DMS114 treated with DMSO at 0.1 percent for 48 hours (cell line): ENCODE measurements at regions not wholly inside any gene's neighbourhood (a gene's known extent, or its start where the extent isn't known, plus 50 kb on each side); places are given as distances from the start of the nearest gene placed in this dataset.
"Not testable (repeated sequence)": the region's sequence is repeated elsewhere in the genome, so short reads cannot be mapped to it uniquely, and the experiment has no call there.

Experiments used
- DNase-seq: peaks from one replicate; lab custom pipeline; 2025; ENCODE audit not compliant: unreplicated experiment; lab: John Stamatoyannopoulos, UW

GRCh38 chr6:120526576-120526975 lies 807.7 kb downstream of the TBC1D32 start:
- no peak for DNase-seq

GRCh38 chr6:120514544-120514943 lies 819.7 kb downstream of the TBC1D32 start:
- DNase-seq, result no peak

- no peak for DNase-seq
Measured at GRCh38 chr6:120511712-120512111, 822.6 kb downstream of the TBC1D32 start.

GRCh38 chr6:120498711-120499110 lies 835.6 kb downstream of the TBC1D32 start:
- DNase-seq, result no peak

- no peak for DNase-seq
Measured at GRCh38 chr6:120496661-120497060, 837.6 kb downstream of the TBC1D32 start.

- no peak for DNase-seq
Measured at GRCh38 chr6:120493505-120493904, 840.8 kb downstream of the TBC1D32 start.

- DNase-seq, result no peak
Measured at GRCh38 chr6:120489941-120490340, 844.3 kb downstream of the TBC1D32 start.

GRCh38 chr6:120484146-120484545 lies 850.1 kb downstream of the TBC1D32 start:
- DNase-seq, result no peak

- DNase-seq, result no peak
Measured at GRCh38 chr6:120478650-120479049, 855.6 kb downstream of the TBC1D32 start.

- no peak for DNase-seq
Measured at GRCh38 chr6:120473804-120474203, 860.5 kb downstream of the TBC1D32 start.

- no peak for DNase-seq
Measured at GRCh38 chr6:120468486-120468885, 865.8 kb downstream of the TBC1D32 start.

GRCh38 chr6:120451508-120451907 lies 882.8 kb downstream of the TBC1D32 start:
- DNase-seq, result no peak

GRCh38 chr6:120447605-120448004 lies 886.7 kb downstream of the TBC1D32 start:
- no peak for DNase-seq

- not testable (repeated sequence) for DNase-seq
Measured at GRCh38 chr6:120432840-120433239, 901.4 kb downstream of the TBC1D32 start.

- DNase-seq, result no peak
Measured at GRCh38 chr6:120431841-120432240, 902.4 kb downstream of the TBC1D32 start.

GRCh38 chr6:120411394-120411793 lies 922.9 kb downstream of the TBC1D32 start:
- no peak for DNase-seq

GRCh38 chr6:120410586-120410985 lies 923.7 kb downstream of the TBC1D32 start:
- DNase-seq, result no peak

GRCh38 chr6:120407696-120408095 lies 926.6 kb downstream of the TBC1D32 start:
- no peak for DNase-seq

- DNase-seq, result no peak
Measured at GRCh38 chr6:120405947-120406346, 928.3 kb downstream of the TBC1D32 start.

GRCh38 chr6:120395784-120396183 lies 938.5 kb downstream of the TBC1D32 start:
- no peak for DNase-seq

GRCh38 chr6:120395330-120395729 lies 939.0 kb downstream of the TBC1D32 start:
- no peak for DNase-seq

GRCh38 chr6:120392941-120393340 lies 941.3 kb downstream of the TBC1D32 start:
- DNase-seq, result no peak

- no peak for DNase-seq
Measured at GRCh38 chr6:120384671-120385070, 949.6 kb downstream of the TBC1D32 start.

GRCh38 chr6:120383681-120384080 lies 950.6 kb downstream of the TBC1D32 start:
- no peak for DNase-seq
